ENCODE measurements at regions not wholly inside any gene's neighbourhood (a gene's known extent, or its start where the extent isn't known, plus 50 kb on each side); places are given as distances from the start of the nearest gene placed in this dataset.

DNA sequence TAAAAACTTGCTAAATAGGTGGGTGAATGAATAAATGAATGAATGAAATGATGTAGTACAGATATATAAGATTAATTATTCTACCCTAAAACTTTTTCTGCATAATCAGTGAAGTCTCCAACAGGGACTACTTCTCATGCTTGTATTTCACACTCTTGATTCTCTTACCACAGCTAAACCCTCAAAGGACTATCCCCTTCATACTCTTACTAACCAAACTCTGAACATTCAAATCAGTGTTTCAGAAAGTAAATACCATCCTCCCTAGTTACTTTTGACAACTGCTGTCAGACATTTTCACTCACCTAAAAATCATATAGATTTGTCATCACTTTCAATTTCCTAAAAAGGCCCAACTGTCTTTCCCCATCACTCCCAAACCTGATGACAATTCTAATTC, 234.3 kb upstream of the HHIP start:
- TF ChIP-seq FOXK2 (IDR thresholded peaks at IDR 0.05) (no peak), FOXA1 (IDR thresholded peaks at IDR 0.05) (no peak), HDGF (IDR thresholded peaks at IDR 0.05; ENCODE audit: borderline replicate concordance) (no peak), ARNT (IDR thresholded peaks at IDR 0.05) (no peak), L3MBTL2 (conservative IDR thresholded peaks at IDR 0.05) (no peak), BHLHE40 (IDR thresholded peaks at IDR 0.05; ENCODE audit: borderline replicate concordance) (no peak), TARDBP (IDR thresholded peaks at IDR 0.05) (no peak), FOXM1 (IDR thresholded peaks at IDR 0.05; ENCODE audit: borderline replicate concordance) (no peak), SUZ12 (IDR thresholded peaks at IDR 0.05) (no peak)

All from HEK293T (cell line).